Neural cell (in vitro differentiated cells): ENCODE measurements at regions not wholly inside any gene's neighbourhood (a gene's known extent, or its start where the extent isn't known, plus 50 kb on each side); places are given as distances from the start of the nearest gene placed in this dataset.

ENCODE experiments used
- H2AFZ ChIP-seq: fragments of 200-600, 300-800 bp; sonication (generic), shearing (Covaris generic); 2 replicates; pipeline ENCODE4 v1.6.0; 2014; ENCODE audit warnings: low read depth, mild to moderate bottlenecking, antibody characterized with exemption, low read length, moderate library complexity
- H3F3A ChIP-seq: fragments of 200-600 bp; shearing (Covaris generic); 2 replicates; pipeline ENCODE4 v1.6.1; 2016; ENCODE audit warnings: mild to moderate bottlenecking, moderate library complexity, mixed read lengths, antibody characterized with exemption, low read length; ENCODE audit not compliant: insufficient read depth, poor library complexity, severe bottlenecking
- H3K27ac ChIP-seq: fragments of 200-600, 300-800 bp; sonication (generic), shearing (Covaris generic); 2 replicates; pipeline ENCODE4 v1.5.1; 2014; ENCODE audit warnings: mild to moderate bottlenecking, low read length, moderate library complexity
- H3K27me3 ChIP-seq: fragments of 300-800, 200-600 bp; sonication (generic), shearing (Covaris generic); 2 replicates; pipeline ENCODE4 v1.6.0; 2014; ENCODE audit warnings: mild to moderate bottlenecking, low read depth, low read length, moderate library complexity; ENCODE audit not compliant: insufficient read depth
- H3K36me3 ChIP-seq: fragments of 300-800, 200-600 bp; sonication (generic), shearing (Covaris generic); 2 replicates; pipeline ENCODE4 v1.5.1; 2014; ENCODE audit warnings: mild to moderate bottlenecking, antibody characterized with exemption, low read length, moderate library complexity; ENCODE audit not compliant: insufficient read depth
- H3K4me2 ChIP-seq: fragments of 300-800, 200-600 bp; sonication (generic), shearing (Covaris generic); 2 replicates; pipeline ENCODE4 v1.6.0; 2014; ENCODE audit warnings: mild to moderate bottlenecking, low read length
- H3K4me3 ChIP-seq: fragments of 300-800, 200-600 bp; sonication (generic), shearing (Covaris generic); 2 replicates; pipeline ENCODE4 v1.5.1; 2014; ENCODE audit warnings: mild to moderate bottlenecking, low read length, moderate library complexity
- H3K79me2 ChIP-seq: fragments of 200-600 bp; shearing (Covaris generic); replicated peaks from 2 replicates; pipeline ENCODE4 v1.6.0; 2014; ENCODE audit warnings: mild to moderate bottlenecking, low read length, moderate library complexity; ENCODE audit not compliant: insufficient read depth
- H3K9ac ChIP-seq: fragments of 300-800, 200-600 bp; sonication (generic), shearing (Covaris generic); 2 replicates; pipeline ENCODE4 v1.6.1; 2016; ENCODE audit warnings: mild to moderate bottlenecking, low read length, mixed read lengths
- H3K9me2 ChIP-seq: fragments of 200-600 bp; shearing (Covaris generic); 2 replicates; pipeline ENCODE4 v1.6.1; 2016; ENCODE audit warnings: mild to moderate bottlenecking, low read length, mixed read lengths; ENCODE audit not compliant: insufficient read depth
- H3K9me3 ChIP-seq: fragments of 200-600, 300-800 bp; sonication (generic), shearing (Covaris generic); 2 replicates; pipeline ENCODE4 v1.6.1; 2016; ENCODE audit warnings: mild to moderate bottlenecking, mixed run types, low read length, moderate library complexity, mixed read lengths
- H4K20me1 ChIP-seq: fragments of 200-600 bp; shearing (Covaris generic); 2 replicates; pipeline ENCODE4 v1.6.1; 2016; ENCODE audit warnings: mild to moderate bottlenecking, mixed run types; ENCODE audit not compliant: insufficient read depth
- EP300 ChIP-seq: fragments of 450-650 bp; conservative IDR thresholded peaks from 2 replicates; pipeline ENCODE4 v1.6.1; 2014; ENCODE audit warnings: antibody characterized with exemption, mild to moderate bottlenecking, moderate library complexity; ENCODE audit not compliant: poor library complexity, severe bottlenecking
- EZH2 ChIP-seq: fragments of 200-600, 300-800 bp; shearing (Covaris generic), sonication (generic); IDR thresholded peaks from 2 replicates; pipeline ENCODE4 v1.6.1; 2014; ENCODE audit warnings: antibody characterized with exemption, low read length, borderline replicate concordance, mild to moderate bottlenecking; ENCODE audit not compliant: insufficient read depth, poor library complexity, severe bottlenecking
- MXI1 ChIP-seq: fragments of 450-650 bp; conservative IDR thresholded peaks from 2 replicates; pipeline ENCODE4 v1.6.1; 2014; ENCODE audit warnings: antibody characterized with exemption, mild to moderate bottlenecking; ENCODE audit not compliant: poor library complexity, severe bottlenecking
- POLR2AphosphoS5 ChIP-seq: IDR thresholded peaks from 2 replicates; pipeline ENCODE4 v1.6.1; 2012
- RAD21 ChIP-seq: fragments of 450-650 bp; conservative IDR thresholded peaks from 2 replicates; pipeline ENCODE4 v1.6.1; 2014; ENCODE audit warnings: antibody characterized with exemption, mild to moderate bottlenecking, moderate library complexity
- SMC3 ChIP-seq: fragments of 450-650 bp; conservative IDR thresholded peaks from 2 replicates; pipeline ENCODE4 v1.6.1; 2014; ENCODE audit warnings: antibody characterized with exemption, mild to moderate bottlenecking, moderate library complexity; ENCODE audit not compliant: poor library complexity
- TAF1 ChIP-seq: IDR thresholded peaks from 2 replicates; pipeline ENCODE4 v1.6.1; 2012; ENCODE audit warnings: low read depth
- TF ChIP-seq, protein P1 (sequence below): IDR thresholded peaks from 2 replicates; pipeline ENCODE4 v1.6.1; 2012; ENCODE audit warnings: borderline replicate concordance
- TF ChIP-seq, protein P2 (sequence below): fragments of 450-650 bp; IDR thresholded peaks from 2 replicates; pipeline ENCODE4 v1.5.1; 2014; ENCODE audit warnings: antibody characterized with exemption, mild to moderate bottlenecking, moderate library complexity; ENCODE audit not compliant: poor library complexity, severe bottlenecking

DNA sequence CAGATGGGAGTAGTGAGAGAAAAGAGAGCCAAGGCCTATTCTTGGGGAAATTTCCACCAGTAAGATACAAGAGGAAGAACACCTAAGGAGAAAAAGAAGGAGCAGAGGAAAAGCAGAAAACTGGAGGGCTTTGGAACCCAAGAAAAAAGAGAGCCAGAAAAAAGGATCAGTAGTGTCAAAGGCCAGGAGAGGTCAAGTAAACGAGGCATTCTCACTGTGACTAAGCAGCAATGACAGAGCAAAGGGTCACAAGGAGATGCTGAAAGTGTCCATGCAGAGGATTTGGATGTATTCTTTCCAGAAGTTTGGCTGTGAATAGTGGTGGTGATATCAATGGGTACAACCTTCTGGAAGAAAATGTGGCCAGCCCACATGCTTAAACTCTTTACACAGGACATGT, 109.5 kb downstream of the DYNAP start:
- Histone ChIP-seq H3K4me2 (no peak overlapping the region), H3K27ac (no peak overlapping the region), H3F3A (no peaks in the 10 kb centered on the region), H3K27me3 (no peaks in the 10 kb centered on the region), H3K79me2 (no peaks in the 10 kb centered on the region), H3K36me3 (no peaks in the 10 kb centered on the region), H3K9ac (no peak overlapping the region), H2AFZ (no peak overlapping the region), H3K9me2 (no peaks in the 10 kb centered on the region), H4K20me1 (no peaks in the 10 kb centered on the region), H3K9me3 (no peaks in the 10 kb centered on the region), H3K4me3 (no peak overlapping the region)
- TF ChIP-seq POLR2AphosphoS5 = no peak
- TF ChIP-seq RAD21 = no peak
- TF ChIP-seq EZH2 = no peak
- no peak for TF ChIP-seq MXI1
- no peak for TF ChIP-seq TAF1
- TF ChIP-seq, protein P1, sequence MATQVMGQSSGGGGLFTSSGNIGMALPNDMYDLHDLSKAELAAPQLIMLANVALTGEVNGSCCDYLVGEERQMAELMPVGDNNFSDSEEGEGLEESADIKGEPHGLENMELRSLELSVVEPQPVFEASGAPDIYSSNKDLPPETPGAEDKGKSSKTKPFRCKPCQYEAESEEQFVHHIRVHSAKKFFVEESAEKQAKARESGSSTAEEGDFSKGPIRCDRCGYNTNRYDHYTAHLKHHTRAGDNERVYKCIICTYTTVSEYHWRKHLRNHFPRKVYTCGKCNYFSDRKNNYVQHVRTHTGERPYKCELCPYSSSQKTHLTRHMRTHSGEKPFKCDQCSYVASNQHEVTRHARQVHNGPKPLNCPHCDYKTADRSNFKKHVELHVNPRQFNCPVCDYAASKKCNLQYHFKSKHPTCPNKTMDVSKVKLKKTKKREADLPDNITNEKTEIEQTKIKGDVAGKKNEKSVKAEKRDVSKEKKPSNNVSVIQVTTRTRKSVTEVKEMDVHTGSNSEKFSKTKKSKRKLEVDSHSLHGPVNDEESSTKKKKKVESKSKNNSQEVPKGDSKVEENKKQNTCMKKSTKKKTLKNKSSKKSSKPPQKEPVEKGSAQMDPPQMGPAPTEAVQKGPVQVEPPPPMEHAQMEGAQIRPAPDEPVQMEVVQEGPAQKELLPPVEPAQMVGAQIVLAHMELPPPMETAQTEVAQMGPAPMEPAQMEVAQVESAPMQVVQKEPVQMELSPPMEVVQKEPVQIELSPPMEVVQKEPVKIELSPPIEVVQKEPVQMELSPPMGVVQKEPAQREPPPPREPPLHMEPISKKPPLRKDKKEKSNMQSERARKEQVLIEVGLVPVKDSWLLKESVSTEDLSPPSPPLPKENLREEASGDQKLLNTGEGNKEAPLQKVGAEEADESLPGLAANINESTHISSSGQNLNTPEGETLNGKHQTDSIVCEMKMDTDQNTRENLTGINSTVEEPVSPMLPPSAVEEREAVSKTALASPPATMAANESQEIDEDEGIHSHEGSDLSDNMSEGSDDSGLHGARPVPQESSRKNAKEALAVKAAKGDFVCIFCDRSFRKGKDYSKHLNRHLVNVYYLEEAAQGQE = no peak

DNA sequence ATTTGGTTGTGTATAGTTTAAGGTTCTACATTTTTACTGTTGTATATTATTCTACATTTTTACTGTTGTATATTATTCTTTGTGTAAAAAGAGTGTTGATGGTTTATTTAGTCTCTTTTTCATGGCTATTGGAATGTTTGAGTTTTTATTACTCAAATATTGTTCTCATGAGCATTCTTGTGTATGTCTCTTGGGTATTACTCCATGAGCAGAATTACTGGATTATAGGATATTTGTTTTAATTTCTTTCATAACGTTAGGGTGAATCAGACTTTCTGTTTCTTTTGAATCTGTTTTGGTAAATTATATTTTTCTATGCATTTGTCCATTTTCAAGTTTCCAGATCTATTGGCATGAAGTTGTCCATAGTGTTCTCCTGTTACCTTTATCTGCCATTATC, 111.6 kb downstream of the DYNAP start:
- Histone ChIP-seq H4K20me1 (no peaks in the 10 kb centered on the region), H3K9ac (no peak overlapping the region), H3K4me2 (no peak overlapping the region), H2AFZ (no peak overlapping the region), H3K4me3 (no peak overlapping the region), H3K27me3 (no peaks in the 10 kb centered on the region), H3K79me2 (no peaks in the 10 kb centered on the region), H3K36me3 (no peaks in the 10 kb centered on the region), H3F3A (no peaks in the 10 kb centered on the region), H3K9me3 (no peaks in the 10 kb centered on the region), H3K27ac (no peak overlapping the region), H3K9me2 (no peaks in the 10 kb centered on the region)
- TF ChIP-seq EP300 (no peak), RAD21 (no peak), EZH2 (no peak), POLR2AphosphoS5 (no peak), MXI1 (no peak), SMC3 (no peak), TAF1 (no peak)
- TF ChIP-seq, protein P1 = no peak
- TF ChIP-seq, protein P2, sequence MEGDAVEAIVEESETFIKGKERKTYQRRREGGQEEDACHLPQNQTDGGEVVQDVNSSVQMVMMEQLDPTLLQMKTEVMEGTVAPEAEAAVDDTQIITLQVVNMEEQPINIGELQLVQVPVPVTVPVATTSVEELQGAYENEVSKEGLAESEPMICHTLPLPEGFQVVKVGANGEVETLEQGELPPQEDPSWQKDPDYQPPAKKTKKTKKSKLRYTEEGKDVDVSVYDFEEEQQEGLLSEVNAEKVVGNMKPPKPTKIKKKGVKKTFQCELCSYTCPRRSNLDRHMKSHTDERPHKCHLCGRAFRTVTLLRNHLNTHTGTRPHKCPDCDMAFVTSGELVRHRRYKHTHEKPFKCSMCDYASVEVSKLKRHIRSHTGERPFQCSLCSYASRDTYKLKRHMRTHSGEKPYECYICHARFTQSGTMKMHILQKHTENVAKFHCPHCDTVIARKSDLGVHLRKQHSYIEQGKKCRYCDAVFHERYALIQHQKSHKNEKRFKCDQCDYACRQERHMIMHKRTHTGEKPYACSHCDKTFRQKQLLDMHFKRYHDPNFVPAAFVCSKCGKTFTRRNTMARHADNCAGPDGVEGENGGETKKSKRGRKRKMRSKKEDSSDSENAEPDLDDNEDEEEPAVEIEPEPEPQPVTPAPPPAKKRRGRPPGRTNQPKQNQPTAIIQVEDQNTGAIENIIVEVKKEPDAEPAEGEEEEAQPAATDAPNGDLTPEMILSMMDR = no peak
